GM12878 (cell line): ENCODE measurements at regions not wholly inside any gene's neighbourhood (a gene's known extent, or its start where the extent isn't known, plus 50 kb on each side); places are given as distances from the start of the nearest gene placed in this dataset.

Experiments
- ATAC-seq: fragments of 200-7000 bp; cut with Tn5 transposase; 3 replicates; pipeline ENCODE4 v1.9.1; 2020; ENCODE audit warnings: mild to moderate bottlenecking, moderate library complexity
- BruUV-seq: library from RNA; stranded (reverse); fragments of 400-500 nt; replicated peaks from 2 replicates; lab custom pipeline; 2021; lab: Mats Ljungman, UMichigan
- CTCF ChIA-PET: fragments of 300-600 bp; sonication (Branson Sonifier 250); formaldehyde crosslinking; extraction: SDS; loops from one replicate; lab custom pipeline; 2021; ENCODE audit warnings: inconsistent platforms; lab: Yijun Ruan, JAX
- POLR2A ChIA-PET: fragments of 350-600 bp; formaldehyde crosslinking; extraction: SDS; loops from one replicate; lab custom pipeline; 2021; ENCODE audit warnings: inconsistent platforms; lab: Charles Lee
- RAD21 ChIA-PET: fragments of 300-600 bp; sonication (Branson Sonifier 250); formaldehyde crosslinking; loops from one replicate; lab custom pipeline; 2023; ENCODE audit warnings: antibody characterized with exemption; ENCODE audit not compliant: unreplicated experiment; lab: Charles Lee
- SMC1A ChIA-PET: fragments of 300-600 bp; sonication (Branson Sonifier 250); formaldehyde crosslinking; loops from one replicate; lab custom pipeline; 2023; ENCODE audit not compliant: unreplicated experiment, uncharacterized antibody; lab: Charles Lee
- DNase-seq: peaks from one replicate; pipeline ENCODE4 v3.0.0-alpha.2; 2011; ENCODE audit warnings: low read depth, low spot score
- FAIRE-seq: peaks from 3 replicates; lab custom pipeline; 2011; peaks lifted over from hg19 to GRCh38; lab: Jason Lieb, UNC
- H2AFZ ChIP-seq: 2 replicates; pipeline ENCODE4 v1.6.0; 2011; ENCODE audit warnings: low read depth, low read length, control low read depth; ENCODE audit not compliant: control insufficient read depth
- H3K27ac ChIP-seq: 2 replicates; pipeline ENCODE4 v1.5.1; 2011; ENCODE audit warnings: control low read depth; ENCODE audit not compliant: control insufficient read depth, insufficient read depth
- H3K27me3 ChIP-seq, 2 experiments: replicated peaks in 1 of 2; 2 replicates each; pipeline versions ENCODE4 v1.6.0 to v1.6.1; 2011; ENCODE audit warnings: low read length in 1 of 2; ENCODE audit not compliant: control insufficient read depth in 2 of 2, insufficient read depth in 2 of 2
- H3K36me3 ChIP-seq, 2 experiments: 2 replicates each; pipeline ENCODE4 v1.5.1; 2011; ENCODE audit warnings: low read length in 1 of 2; ENCODE audit not compliant: control insufficient read depth in 2 of 2, insufficient read depth in 2 of 2
- H3K4me1 ChIP-seq: 2 replicates; pipeline ENCODE4 v1.6.1; 2011; ENCODE audit warnings: mild to moderate bottlenecking, low read length, moderate library complexity, mixed read lengths; ENCODE audit not compliant: control insufficient read depth, insufficient read depth
- H3K4me2 ChIP-seq: 2 replicates; pipeline ENCODE4 v1.6.0; 2011; ENCODE audit warnings: control low read depth; ENCODE audit not compliant: control insufficient read depth, insufficient read depth
- H3K4me3 ChIP-seq: fragments of 200-600 bp; sonication (generic); 2 replicates; pipeline ENCODE4 v1.5.1; 2016
- H3K79me2 ChIP-seq: 2 replicates; pipeline ENCODE4 v1.6.0; 2011; ENCODE audit warnings: low read length; ENCODE audit not compliant: control insufficient read depth, insufficient read depth
- H3K9ac ChIP-seq: 2 replicates; pipeline ENCODE4 v1.8.0; 2011; ENCODE audit warnings: low read length, control low read depth, mixed read lengths; ENCODE audit not compliant: control insufficient read depth, insufficient read depth
- H3K9me3 ChIP-seq: replicated peaks from 3 replicates; pipeline ENCODE4 v1.5.1; 2011; ENCODE audit warnings: mild to moderate bottlenecking, low read length; ENCODE audit not compliant: control insufficient read depth, insufficient read depth
- H4K20me1 ChIP-seq: 2 replicates; pipeline ENCODE4 v1.6.0; 2011; ENCODE audit not compliant: control insufficient read depth, insufficient read depth
- ATF3 ChIP-seq: IDR thresholded peaks from 2 replicates; pipeline ENCODE4 v1.6.1; 2011; ENCODE audit warnings: low read depth, mild to moderate bottlenecking, low read length, moderate library complexity, borderline replicate concordance; ENCODE audit errors: extremely low read depth
- CHD2 ChIP-seq: IDR thresholded peaks from 2 replicates; pipeline ENCODE4 v1.6.1; 2011; ENCODE audit warnings: low read depth, low read length, improper control_type of control experiment, borderline replicate concordance
- MYC ChIP-seq: IDR thresholded peaks from 2 replicates; pipeline ENCODE4 v1.6.1; 2011; ENCODE audit warnings: mild to moderate bottlenecking, low read length, moderate library complexity, inconsistent platforms; ENCODE audit not compliant: insufficient read depth, insufficient replicate concordance, insufficient read length, severe bottlenecking
- NFYB ChIP-seq: IDR thresholded peaks from 2 replicates; pipeline ENCODE4 v1.6.1; 2011; ENCODE audit warnings: low read depth, mild to moderate bottlenecking, low read length, improper control_type of control experiment, moderate library complexity; ENCODE audit not compliant: insufficient read depth
- PKNOX1 ChIP-seq: fragments of 450-650 bp; IDR thresholded peaks from 2 replicates; pipeline ENCODE4 v1.6.1; 2016; ENCODE audit warnings: mild to moderate bottlenecking
- RELA ChIP-seq: fragments of 450-650 bp; IDR thresholded peaks from 2 replicates; pipeline ENCODE4 v1.8.0; 2014; ENCODE audit warnings: borderline replicate concordance; ENCODE audit not compliant: partially characterized antibody
- YY1 ChIP-seq: IDR thresholded peaks from 2 replicates; pipeline ENCODE4 v1.6.1; 2011; ENCODE audit warnings: low read depth, mild to moderate bottlenecking, low read length
- ZBTB4 ChIP-seq: fragments of 450-650 bp; formaldehyde crosslinking; IDR thresholded peaks from 2 replicates; pipeline ENCODE4 v1.4.0; 2022; ENCODE audit warnings: mild to moderate bottlenecking, moderate library complexity
- ZSCAN29 ChIP-seq: fragments of 450-650 bp; IDR thresholded peaks from 2 replicates; pipeline ENCODE4 v1.6.1; 2017; ENCODE audit warnings: mild to moderate bottlenecking, moderate library complexity
- WGBS: methylation state at CpG from one replicate; pipeline ENCODE4 v1.1.6; 2016; ENCODE audit warnings: low lambda C conversion rate; ENCODE audit not compliant: insufficient replicate concordance, insufficient coverage; ENCODE audit errors: missing lambda C conversion rate; 5-methylcytosine and 5-hydroxymethylcytosine counted together
- in situ Hi-C: fragments of 300-500 bp; cut with MboI; formaldehyde crosslinking; loops from 9 replicates; pipeline ENCODE4 v1.14.3; 2018; ENCODE audit warnings: mixed read lengths
- intact Hi-C: fragments of 100-400 bp; cut with micrococcal nuclease; formaldehyde crosslinking; loops from one replicate; pipeline ENCODE4 v1.14.2; 2022; ENCODE audit not compliant: unreplicated experiment

- Histone ChIP-seq H3K4me1 (peaks cover 5% of the 10 kb centered on the region), H3K4me2 (no peak overlapping the region), H3K27ac (peak overlapping the region; percentile 30; the same call in 1 of the 2 replicates), H3K79me2 (no peaks in the 10 kb centered on the region), H3K4me3 (no peak overlapping the region), H3K36me3 (no peaks in the 10 kb centered on the region), H4K20me1 (no peaks in the 10 kb centered on the region), H2AFZ (no peak overlapping the region), H3K9me3 (no peaks in the 10 kb centered on the region; the same call in none of the 3 replicates), H3K9ac (no peak overlapping the region), H3K27me3 (no peaks in the 10 kb centered on the region)
- FAIRE-seq (no peak), ATAC-seq (no peak), DNase-seq (no peak)
- 66% methylated on average over 8 of the region's 8 CpGs for WGBS
- in situ Hi-C loops = no loop called here
- ChIA-PET RAD21 (interaction anchor here (1.1 to 6.3 kb wide), 15 partner anchors 8 to 286 kb away, joined by 3 to 82 read pairs (median 10); no protein-coding TSS in a partner anchor), SMC1A (interaction anchor here (0.6 to 14.0 kb wide), 19 partner anchors 8 to 520 kb away, joined by 3 to 320 read pairs (median 6); no protein-coding TSS in a partner anchor), POLR2A (interaction anchor here (2.1 to 7.5 kb wide), 4 partner anchors 17 to 87 kb away, joined by 9 to 46 read pairs (median 24); no protein-coding TSS in a partner anchor), CTCF (interaction anchor here (0.9 to 2.7 kb wide), 5 partner anchors 22 to 1039 kb away, joined by 3 to 22 read pairs (median 5); no protein-coding TSS in a partner anchor)
- no TSS peak for BruUV-seq
- intact Hi-C loops = no loop called here
- 0 out of 2 replicates have a peak, but pooled peaks have one; percentile 17 for TF ChIP-seq PKNOX1
- TF ChIP-seq CHD2 = no peak
These were observed 1045.6 kb downstream of the BCL11B start for GRCh38 chr14:98226411-98226810.

GRCh38 chr14:98227000-98227726 is 1044.8 kb downstream of the BCL11B start:
- intact Hi-C loops (loop anchor here (1.0 kb wide), 1 partner anchor 29 kb away; no protein-coding TSS in a partner anchor), in situ Hi-C loops (no loop called here)
- BruUV-seq = no TSS peak
- ChIA-PET CTCF (interaction anchor here (0.7 to 2.7 kb wide), 12 partner anchors 10 to 1039 kb away, joined by 3 to 22 read pairs (median 4); no protein-coding TSS in a partner anchor), RAD21 (interaction anchor here (0.6 to 6.3 kb wide), 33 partner anchors 9 to 1063 kb away, joined by 3 to 82 read pairs (median 4); no protein-coding TSS in a partner anchor), SMC1A (interaction anchor here (0.7 to 14.0 kb wide), 29 partner anchors 9 to 1035 kb away, joined by 3 to 320 read pairs (median 4); no protein-coding TSS in a partner anchor), POLR2A (interaction anchor here (0.7 to 7.5 kb wide), 8 partner anchors 8 to 289 kb away, joined by 3 to 46 read pairs (median 6); no protein-coding TSS in a partner anchor)
- Histone ChIP-seq H3K27ac (peak overlapping the region; percentile 75), H3K79me2 (no peaks in the 10 kb centered on the region), H3K4me1 (peaks cover 5% of the 10 kb centered on the region), H3K4me3 (no peak overlapping the region), H3K27me3 (no peaks in the 10 kb centered on the region), H3K9ac (no peak overlapping the region), H3K36me3 (no peaks in the 10 kb centered on the region), H2AFZ (no peak overlapping the region), H3K9me3 (no peaks in the 10 kb centered on the region; the same call in none of the 3 replicates), H4K20me1 (no peaks in the 10 kb centered on the region), H3K4me2 (no peak overlapping the region; the same call in 1 of the 2 replicates)
- no peak for FAIRE-seq
- 6% methylated on average over 12 of the region's 12 CpGs for WGBS
- DNase-seq = peak; percentile 51
- ATAC-seq = peak; percentile 95
- no peak for TF ChIP-seq ZSCAN29
- no peak for TF ChIP-seq ATF3
- TF ChIP-seq YY1 = no peak
- no peak for TF ChIP-seq MYC
- TF ChIP-seq ZBTB4 = 0 out of 2 replicates have a peak, but pooled peaks have one; percentile 73
- TF ChIP-seq NFYB = no peak
- no peak for TF ChIP-seq RELA
